ENCODE measurements at regions not wholly inside any gene's neighbourhood (a gene's known extent, or its start where the extent isn't known, plus 50 kb on each side); places are given as distances from the start of the nearest gene placed in this dataset.

GRCh38 chr4:18077808-18078207 lies 56.3 kb upstream of the LCORL start:
- TF ChIP-seq CTCF (conservative IDR thresholded peaks at IDR 0.05; ENCODE audit: low read depth, low read length) = no peak
- DNase-seq (ENCODE audit: low read depth) = no peak

GRCh38 chr4:18075823-18076433 lies 54.4 kb upstream of the LCORL start:
- no peak for TF ChIP-seq CTCF (conservative IDR thresholded peaks at IDR 0.05; ENCODE audit: low read depth, low read length)
- no peak for DNase-seq (ENCODE audit: low read depth)
- no peak overlapping the region for H3K4me3 ChIP-seq (ENCODE audit: low read depth, low read length)

More at GRCh38 chr4:18077808-18078207, 56.3 kb upstream of the LCORL start:
- no peak overlapping the region for H3K4me3 ChIP-seq (ENCODE audit: low read depth, low read length)

GRCh38 chr4:18071894-18072293 lies 50.3 kb upstream of the LCORL start:
- no peak for TF ChIP-seq CTCF (conservative IDR thresholded peaks at IDR 0.05; ENCODE audit: low read depth, low read length)
- no peak for DNase-seq (ENCODE audit: low read depth)
- no peak overlapping the region for H3K4me3 ChIP-seq (ENCODE audit: low read depth, low read length)

All from choroid plexus epithelial cell (primary cell).